ENCODE measurements at regions not wholly inside any gene's neighbourhood (a gene's known extent, or its start where the extent isn't known, plus 50 kb on each side); places are given as distances from the start of the nearest gene placed in this dataset.

GRCh38 chr10:123492016-123492415 lies 174.1 kb upstream of the GPR26 start:
- Histone ChIP-seq H3K9me3 (ENCODE audit: insufficient read depth, low read depth, low read length) (no peaks in the 10 kb centered on the region), H3K36me3 (ENCODE audit: insufficient read depth, low read length) (no peaks in the 10 kb centered on the region), H3K27ac (ENCODE audit: low read depth, low read length) (no peak overlapping the region), H3K4me1 (ENCODE audit: insufficient read depth, low read length) (peaks cover 16% of the 10 kb centered on the region), H3K4me3 (ENCODE audit: low read length) (no peak overlapping the region), H3K9ac (ENCODE audit: low read depth, low read length) (no peak overlapping the region), H3K27me3 (ENCODE audit: insufficient read depth, low read length) (no peaks in the 10 kb centered on the region)
- WGBS: 40% methylated on average over 14 of the region's 14 CpGs

- Histone ChIP-seq H3K9ac (ENCODE audit: low read depth, low read length) (no peak overlapping the region), H3K36me3 (ENCODE audit: insufficient read depth, low read length) (no peaks in the 10 kb centered on the region), H3K27ac (ENCODE audit: low read depth, low read length) (no peak overlapping the region), H3K27me3 (ENCODE audit: insufficient read depth, low read length) (no peaks in the 10 kb centered on the region), H3K9me3 (ENCODE audit: insufficient read depth, low read depth, low read length) (no peaks in the 10 kb centered on the region), H3K4me3 (ENCODE audit: low read length) (no peak overlapping the region), H3K4me1 (ENCODE audit: insufficient read depth, low read length) (peaks cover 26% of the 10 kb centered on the region)
- WGBS: 91% methylated on average over 5 of the region's 5 CpGs
Observed at GRCh38 chr10:123494301-123494808, 171.8 kb upstream of the GPR26 start.

DNA sequence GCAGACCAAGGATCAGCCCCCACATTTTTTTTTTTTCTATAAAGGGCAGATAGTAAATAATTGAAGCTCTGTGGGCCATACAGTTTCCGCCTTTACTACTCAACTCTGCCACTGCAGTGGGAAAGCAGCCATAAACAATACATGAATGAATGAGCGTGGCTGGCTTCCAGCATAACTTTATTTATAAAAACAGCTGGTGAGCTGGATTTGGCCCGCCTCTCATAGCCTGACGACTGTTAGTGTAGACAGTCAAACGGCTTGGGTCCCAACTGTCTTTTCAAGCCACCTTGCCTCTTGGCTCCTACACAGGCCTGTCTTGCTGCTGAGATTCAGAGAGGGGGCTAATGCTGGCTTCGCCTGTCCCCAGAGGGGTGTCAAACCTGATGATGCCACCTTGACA lies 169.8 kb upstream of the GPR26 start:
- Histone ChIP-seq H3K4me1 (ENCODE audit: insufficient read depth, low read length) (peaks cover 34% of the 10 kb centered on the region), H3K27ac (ENCODE audit: low read depth, low read length) (no peak overlapping the region), H3K9ac (ENCODE audit: low read depth, low read length) (no peak overlapping the region), H3K36me3 (ENCODE audit: insufficient read depth, low read length) (no peaks in the 10 kb centered on the region), H3K9me3 (ENCODE audit: insufficient read depth, low read depth, low read length) (no peaks in the 10 kb centered on the region), H3K27me3 (ENCODE audit: insufficient read depth, low read length) (no peaks in the 10 kb centered on the region), H3K4me3 (ENCODE audit: low read length) (no peak overlapping the region)
- 94% methylated on average over 6 of the region's 6 CpGs for WGBS

DNA sequence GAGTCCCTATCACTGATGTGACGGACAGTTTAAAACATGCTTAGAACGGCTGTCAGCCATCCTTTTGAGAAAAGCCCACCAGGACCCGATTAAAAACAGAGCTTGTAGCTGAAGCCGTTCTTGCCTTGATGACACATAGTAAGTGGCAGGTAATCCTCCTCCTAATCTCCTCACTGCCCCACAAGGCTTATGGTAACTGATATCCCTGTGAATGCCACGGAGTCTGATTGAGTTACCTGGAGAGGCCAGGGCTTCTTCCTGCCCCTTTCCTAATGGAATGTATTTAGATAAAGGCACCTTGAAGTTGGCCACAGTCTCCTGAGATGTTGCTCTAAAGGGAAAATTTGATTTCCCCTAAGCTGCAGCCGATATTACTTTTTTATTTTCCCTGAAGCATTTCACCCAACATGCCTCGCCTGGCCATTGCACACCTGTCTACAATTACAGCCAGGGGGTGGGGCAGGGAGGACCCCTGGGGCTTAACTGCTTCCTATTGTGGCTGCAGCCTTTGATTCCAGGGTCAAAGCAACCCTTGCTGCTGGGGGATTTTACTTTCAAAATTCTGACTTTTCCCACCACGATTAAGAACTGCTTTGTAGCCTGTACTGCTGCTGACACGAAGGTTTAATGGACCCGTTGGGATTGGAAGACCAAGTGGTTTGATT lies 169.0 kb upstream of the GPR26 start:
- Histone ChIP-seq H3K9ac (ENCODE audit: low read depth, low read length) (no peak overlapping the region), H3K27me3 (ENCODE audit: insufficient read depth, low read length) (no peaks in the 10 kb centered on the region), H3K36me3 (ENCODE audit: insufficient read depth, low read length) (no peaks in the 10 kb centered on the region), H3K4me1 (ENCODE audit: insufficient read depth, low read length) (peaks cover 27% of the 10 kb centered on the region), H3K4me3 (ENCODE audit: low read length) (no peak overlapping the region), H3K9me3 (ENCODE audit: insufficient read depth, low read depth, low read length) (no peaks in the 10 kb centered on the region), H3K27ac (ENCODE audit: low read depth, low read length) (no peak overlapping the region)
- WGBS: 65% methylated on average over 10 of the region's 10 CpGs

DNA sequence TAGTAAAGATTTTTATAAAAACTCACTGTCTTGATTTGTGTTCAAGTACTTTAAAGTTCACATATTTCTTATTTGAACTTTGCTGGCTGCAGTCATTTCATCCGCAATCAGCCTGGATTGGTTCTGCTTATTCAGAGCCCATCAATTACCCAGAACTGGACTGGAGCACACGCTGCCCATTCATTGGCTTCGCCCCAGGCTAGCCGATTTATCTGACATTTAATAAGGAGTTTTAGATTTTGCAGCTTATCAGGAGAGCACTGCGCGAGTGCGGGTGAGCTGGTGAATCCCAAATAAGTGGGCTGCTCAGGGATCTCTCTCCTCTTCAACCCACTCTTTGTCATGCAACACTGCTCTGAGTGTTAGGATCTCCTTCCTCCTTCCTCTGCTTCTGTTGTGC lies 166.0 kb upstream of the GPR26 start:
- Histone ChIP-seq H3K27ac (ENCODE audit: low read depth, low read length) (no peak overlapping the region), H3K4me1 (ENCODE audit: insufficient read depth, low read length) (peaks cover 25% of the 10 kb centered on the region), H3K9ac (ENCODE audit: low read depth, low read length) (no peak overlapping the region), H3K9me3 (ENCODE audit: insufficient read depth, low read depth, low read length) (no peaks in the 10 kb centered on the region), H3K36me3 (ENCODE audit: insufficient read depth, low read length) (no peaks in the 10 kb centered on the region), H3K27me3 (ENCODE audit: insufficient read depth, low read length) (no peaks in the 10 kb centered on the region), H3K4me3 (ENCODE audit: low read length) (no peak overlapping the region)
- WGBS: 88% methylated on average over 7 of the region's 7 CpGs

DNA sequence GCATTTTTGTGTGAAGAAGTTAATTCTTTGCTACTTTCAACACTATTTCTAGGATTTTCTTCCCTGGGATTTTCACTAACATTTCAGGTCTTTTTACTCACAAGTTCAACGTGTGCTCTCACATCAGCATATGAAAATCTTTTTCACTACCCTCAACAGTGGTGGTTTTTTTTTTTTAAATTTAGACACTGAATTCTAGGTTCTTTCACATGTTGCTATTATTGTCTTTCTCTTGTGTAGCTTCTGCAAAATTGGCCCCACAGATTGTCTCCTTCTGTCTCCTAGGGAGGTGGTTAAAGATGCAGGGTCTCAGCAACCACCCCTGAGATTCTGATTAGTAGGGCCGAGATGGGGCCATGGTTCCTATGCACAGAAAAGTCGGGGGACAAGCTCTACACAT lies 165.0 kb upstream of the GPR26 start:
- Histone ChIP-seq H3K36me3 (ENCODE audit: insufficient read depth, low read length) (no peaks in the 10 kb centered on the region), H3K9me3 (ENCODE audit: insufficient read depth, low read depth, low read length) (no peaks in the 10 kb centered on the region), H3K4me3 (ENCODE audit: low read length) (no peak overlapping the region), H3K27me3 (ENCODE audit: insufficient read depth, low read length) (no peaks in the 10 kb centered on the region), H3K4me1 (ENCODE audit: insufficient read depth, low read length) (peaks cover 25% of the 10 kb centered on the region), H3K27ac (ENCODE audit: low read depth, low read length) (no peak overlapping the region), H3K9ac (ENCODE audit: low read depth, low read length) (no peak overlapping the region)
- WGBS: 78% methylated on average over 3 of the region's 3 CpGs

GRCh38 chr10:123502983-123503382 lies 163.2 kb upstream of the GPR26 start:
- H3K9ac ChIP-seq (ENCODE audit: low read depth, low read length): no peak overlapping the region
- peaks cover 9% of the 10 kb centered on the region for H3K4me1 ChIP-seq (ENCODE audit: insufficient read depth, low read length)
- H3K4me3 ChIP-seq (ENCODE audit: low read length): no peak overlapping the region
- no peaks in the 10 kb centered on the region for H3K27me3 ChIP-seq (ENCODE audit: insufficient read depth, low read length)
- no CpG with 5 or more reads among the region's 1 CpG for WGBS
- no peak overlapping the region for H3K27ac ChIP-seq (ENCODE audit: low read depth, low read length)
- no peaks in the 10 kb centered on the region for H3K36me3 ChIP-seq (ENCODE audit: insufficient read depth, low read length)
- H3K9me3 ChIP-seq (ENCODE audit: insufficient read depth, low read depth, low read length): no peaks in the 10 kb centered on the region

- no peak overlapping the region for H3K27ac ChIP-seq (ENCODE audit: low read depth, low read length)
- H3K9ac ChIP-seq (ENCODE audit: low read depth, low read length): no peak overlapping the region
- H3K4me3 ChIP-seq (ENCODE audit: low read length): no peak overlapping the region
- H3K27me3 ChIP-seq (ENCODE audit: insufficient read depth, low read length): no peaks in the 10 kb centered on the region
- 82% methylated on average over 2 of the region's 2 CpGs for WGBS
- no peaks in the 10 kb centered on the region for H3K36me3 ChIP-seq (ENCODE audit: insufficient read depth, low read length)
- H3K9me3 ChIP-seq (ENCODE audit: insufficient read depth, low read depth, low read length): no peaks in the 10 kb centered on the region
- H3K4me1 ChIP-seq (ENCODE audit: insufficient read depth, low read length): no peaks in the 10 kb centered on the region; the same call in 1 of the 2 replicates
Observed at GRCh38 chr10:123506455-123506854, 159.7 kb upstream of the GPR26 start.

GRCh38 chr10:123507298-123507697 lies 158.9 kb upstream of the GPR26 start:
- H3K9ac ChIP-seq (ENCODE audit: low read depth, low read length): no peak overlapping the region
- no peak overlapping the region for H3K4me3 ChIP-seq (ENCODE audit: low read length)
- no peaks in the 10 kb centered on the region; the same call in 1 of the 2 replicates for H3K4me1 ChIP-seq (ENCODE audit: insufficient read depth, low read length)
- no peaks in the 10 kb centered on the region for H3K27me3 ChIP-seq (ENCODE audit: insufficient read depth, low read length)
- no peak overlapping the region for H3K27ac ChIP-seq (ENCODE audit: low read depth, low read length)
- H3K36me3 ChIP-seq (ENCODE audit: insufficient read depth, low read length): no peaks in the 10 kb centered on the region
- no peaks in the 10 kb centered on the region for H3K9me3 ChIP-seq (ENCODE audit: insufficient read depth, low read depth, low read length)
- 100% methylated on average over 1 of the region's 1 CpG for WGBS

- no peak overlapping the region for H3K4me3 ChIP-seq (ENCODE audit: low read length)
- WGBS: 96% methylated on average over 2 of the region's 2 CpGs
- H3K27ac ChIP-seq (ENCODE audit: low read depth, low read length): no peak overlapping the region
- H3K36me3 ChIP-seq (ENCODE audit: insufficient read depth, low read length): no peaks in the 10 kb centered on the region
- H3K4me1 ChIP-seq (ENCODE audit: insufficient read depth, low read length): peaks cover 15% of the 10 kb centered on the region
- H3K27me3 ChIP-seq (ENCODE audit: insufficient read depth, low read length): no peaks in the 10 kb centered on the region
- no peak overlapping the region for H3K9ac ChIP-seq (ENCODE audit: low read depth, low read length)
- no peaks in the 10 kb centered on the region for H3K9me3 ChIP-seq (ENCODE audit: insufficient read depth, low read depth, low read length)
Observed at GRCh38 chr10:123509338-123509737, 156.8 kb upstream of the GPR26 start.

GRCh38 chr10:123512901-123513775 lies 153.0 kb upstream of the GPR26 start:
- Histone ChIP-seq H3K4me1 (ENCODE audit: insufficient read depth, low read length) (peaks cover 15% of the 10 kb centered on the region), H3K27ac (ENCODE audit: low read depth, low read length) (no peak overlapping the region), H3K27me3 (ENCODE audit: insufficient read depth, low read length) (no peaks in the 10 kb centered on the region), H3K36me3 (ENCODE audit: insufficient read depth, low read length) (no peaks in the 10 kb centered on the region), H3K9me3 (ENCODE audit: insufficient read depth, low read depth, low read length) (no peaks in the 10 kb centered on the region), H3K9ac (ENCODE audit: low read depth, low read length) (no peak overlapping the region), H3K4me3 (ENCODE audit: low read length) (no peak overlapping the region)
- 76% methylated on average over 12 of the region's 16 CpGs for WGBS

Data from HUES64 (cell line).